Kidney (tissue), 13 donors: ENCODE measurements at regions not wholly inside any gene's neighbourhood (a gene's known extent, or its start where the extent isn't known, plus 50 kb on each side); places are given as distances from the start of the nearest gene placed in this dataset.
"Not testable (repeated sequence)": the region's sequence is repeated elsewhere in the genome, so short reads cannot be mapped to it uniquely, and the experiment has no call there.

Source experiments
- DNase-seq, 5 donors: peaks; one replicate each; pipeline ENCODE4 v3.0.0-alpha.2; 2013 to 2020
- FAIRE-seq: peaks from 2 replicates; lab custom pipeline; 2012; peaks lifted over from hg19 to GRCh38; lab: Jason Lieb, UNC
- H3K27ac ChIP-seq, 2 donors: one replicate each; pipeline ENCODE4 v1.7.0; 2013; ENCODE audit warnings: low read depth in 2 of 2, low read length in 2 of 2, inconsistent platforms in 1 of 2
- H3K27me3 ChIP-seq: one replicate; pipeline ENCODE4 v1.7.1; 2013; ENCODE audit warnings: low read length, inconsistent platforms; ENCODE audit not compliant: control insufficient read depth, insufficient read depth
- H3K36me3 ChIP-seq, 3 donors: one replicate each; pipeline versions ENCODE4 v1.7.0 to v1.7.1; 2013; ENCODE audit warnings: low read length in 3 of 3, control low read depth in 1 of 3, inconsistent platforms in 1 of 3; ENCODE audit not compliant: insufficient read depth in 3 of 3, control insufficient read depth in 2 of 3
- H3K4me1 ChIP-seq, 3 donors: one replicate each; pipeline versions ENCODE4 v1.7.0 to v1.7.1; 2013; ENCODE audit warnings: low read length in 3 of 3, inconsistent platforms in 1 of 3, low read depth in 1 of 3; ENCODE audit not compliant: control insufficient read depth in 2 of 3, insufficient read depth in 2 of 3
- H3K4me3 ChIP-seq, 3 donors: one replicate each; pipeline versions ENCODE4 v1.7.0 to v1.8.1; 2013; ENCODE audit warnings: low read length in 3 of 3, control low read depth in 1 of 3, inconsistent platforms in 1 of 3
- H3K9ac ChIP-seq, 3 donors: one replicate each; pipeline versions ENCODE4 v1.7.0 to v1.7.1; 2013; ENCODE audit warnings: low read length in 3 of 3, control low read depth in 1 of 3, inconsistent platforms in 1 of 3
- H3K9me3 ChIP-seq, 3 donors: one replicate each; pipeline versions ENCODE4 v1.7.0 to v1.7.1; 2013; ENCODE audit warnings: low read length in 3 of 3, control low read depth in 1 of 3, inconsistent platforms in 1 of 3; ENCODE audit not compliant: control insufficient read depth in 2 of 3, insufficient read depth in 1 of 3
- intact Hi-C: fragments of 100-400 bp; cut with DNase I; formaldehyde crosslinking; loops from one replicate; pipeline ENCODE4 v1.11.1; 2022
- TF ChIP-seq, protein P1 (sequence below): IDR thresholded peaks from 3 replicates; pipeline ENCODE4 v1.5.1; 2012; ENCODE audit warnings: mild to moderate bottlenecking, moderate library complexity, borderline replicate concordance; ENCODE audit not compliant: insufficient read depth; ENCODE audit errors: extremely low read depth
- donor health status: control.
- donor health status: control.
- donor health status: control.
- donor health status: control.
- donor health status: control.
- donor health status: DM: yes; HTN: yes; CAD: no.
- donor health status: Normal renal cell carcinoma (clear cell type).

DNA sequence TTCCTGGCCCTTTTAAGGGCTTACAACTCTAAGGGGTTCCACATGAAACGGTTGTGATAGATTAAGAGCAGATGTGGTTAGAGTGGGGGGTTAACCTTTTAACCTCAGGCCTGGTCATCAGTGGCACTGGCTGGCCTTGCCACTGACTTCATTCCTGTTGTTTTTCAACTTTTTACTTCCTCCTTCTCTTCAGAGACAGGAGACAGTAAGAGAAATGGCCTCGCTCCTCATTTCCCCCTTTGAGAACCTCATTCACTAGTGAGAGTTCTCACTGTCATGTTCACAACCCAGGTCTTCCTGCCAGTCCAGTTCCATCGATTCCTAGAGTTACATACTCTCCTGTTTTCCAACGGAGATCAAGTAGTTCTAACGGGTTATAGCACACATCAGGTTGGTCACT, 101.6 kb upstream of the SLC1A4 start:
- Histone ChIP-seq H3K9me3 (no peaks in the 10 kb centered on the region), H3K4me3 (no peak overlapping the region), H3K9ac (no peak overlapping the region), H3K27me3 (no peaks in the 10 kb centered on the region), H3K36me3 (no peaks in the 10 kb centered on the region), H3K4me1 (no peaks in the 10 kb centered on the region), H3K27ac (no peak overlapping the region)
- intact Hi-C loops, result no loop called here
- TF ChIP-seq, protein P1, sequence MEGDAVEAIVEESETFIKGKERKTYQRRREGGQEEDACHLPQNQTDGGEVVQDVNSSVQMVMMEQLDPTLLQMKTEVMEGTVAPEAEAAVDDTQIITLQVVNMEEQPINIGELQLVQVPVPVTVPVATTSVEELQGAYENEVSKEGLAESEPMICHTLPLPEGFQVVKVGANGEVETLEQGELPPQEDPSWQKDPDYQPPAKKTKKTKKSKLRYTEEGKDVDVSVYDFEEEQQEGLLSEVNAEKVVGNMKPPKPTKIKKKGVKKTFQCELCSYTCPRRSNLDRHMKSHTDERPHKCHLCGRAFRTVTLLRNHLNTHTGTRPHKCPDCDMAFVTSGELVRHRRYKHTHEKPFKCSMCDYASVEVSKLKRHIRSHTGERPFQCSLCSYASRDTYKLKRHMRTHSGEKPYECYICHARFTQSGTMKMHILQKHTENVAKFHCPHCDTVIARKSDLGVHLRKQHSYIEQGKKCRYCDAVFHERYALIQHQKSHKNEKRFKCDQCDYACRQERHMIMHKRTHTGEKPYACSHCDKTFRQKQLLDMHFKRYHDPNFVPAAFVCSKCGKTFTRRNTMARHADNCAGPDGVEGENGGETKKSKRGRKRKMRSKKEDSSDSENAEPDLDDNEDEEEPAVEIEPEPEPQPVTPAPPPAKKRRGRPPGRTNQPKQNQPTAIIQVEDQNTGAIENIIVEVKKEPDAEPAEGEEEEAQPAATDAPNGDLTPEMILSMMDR, result no peak
- no peak for DNase-seq
- FAIRE-seq, result no peak

DNA sequence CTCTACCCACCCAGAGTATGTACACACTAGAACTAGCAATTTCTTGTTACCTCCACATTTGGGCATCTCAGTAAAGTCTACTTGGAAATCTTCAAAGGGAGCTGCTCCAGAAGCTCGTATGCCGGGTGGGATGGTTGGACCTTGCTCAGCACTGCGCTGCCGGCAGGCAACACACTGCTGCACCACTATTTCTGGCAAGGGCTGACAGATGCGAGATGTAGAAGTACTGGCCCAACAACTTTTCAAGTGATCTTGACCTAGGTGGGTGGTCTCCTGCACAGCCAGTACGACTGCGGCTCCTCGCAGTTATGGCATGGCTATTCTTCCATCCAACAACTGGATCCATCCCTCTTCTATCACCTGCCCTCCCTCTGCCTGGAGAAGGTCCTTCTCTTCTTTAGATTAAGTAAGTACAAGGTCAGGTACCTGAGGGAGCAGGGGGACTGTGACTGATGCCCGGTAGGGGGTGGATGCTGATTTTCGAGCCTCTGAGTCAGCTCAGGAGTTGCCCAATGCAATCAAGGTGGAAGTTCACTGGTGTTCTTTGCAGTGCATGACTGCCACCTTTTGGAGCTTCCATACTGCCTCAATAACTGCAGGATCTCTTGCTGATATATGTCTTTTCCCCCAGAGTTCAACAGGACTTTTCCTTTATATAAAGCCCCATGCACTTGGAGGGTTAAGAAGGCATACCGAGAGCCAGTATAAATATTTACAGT, 100.4 kb upstream of the SLC1A4 start:
- Histone ChIP-seq H3K4me3 (no peak overlapping the region), H3K27ac (no peak overlapping the region), H3K9ac (no peak overlapping the region), H3K4me1 (no peaks in the 10 kb centered on the region), H3K9me3 (no peaks in the 10 kb centered on the region), H3K36me3 (no peaks in the 10 kb centered on the region), H3K27me3 (no peaks in the 10 kb centered on the region)
- TF ChIP-seq, protein P1, result no peak
- no peak for FAIRE-seq
- intact Hi-C loops, result no loop called here
- DNase-seq, result no peak

DNA sequence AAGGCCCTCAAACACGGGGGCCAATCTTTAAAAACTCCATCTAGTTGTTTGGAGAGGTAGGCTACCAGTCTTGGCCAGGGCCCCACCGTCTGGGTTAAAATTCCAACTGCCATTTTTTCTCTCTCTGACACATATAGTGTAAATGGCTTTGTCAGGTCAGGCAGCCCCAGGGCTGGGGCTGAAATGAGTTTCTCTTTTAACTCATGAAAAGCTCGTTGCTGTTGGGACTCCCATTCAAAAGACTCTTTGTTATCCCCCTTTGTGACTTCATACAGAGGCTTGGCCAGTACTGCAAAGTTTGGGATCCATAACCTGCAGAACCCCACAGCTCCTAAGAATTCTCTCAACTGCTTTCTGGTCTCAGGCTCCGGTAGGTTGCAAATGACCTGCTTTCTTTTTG, 99.4 kb upstream of the SLC1A4 start:
- Histone ChIP-seq H3K4me1 (no peaks in the 10 kb centered on the region), H3K9me3 (no peaks in the 10 kb centered on the region), H3K9ac (no peak overlapping the region), H3K27ac (no peak overlapping the region), H3K4me3 (no peak overlapping the region), H3K27me3 (no peaks in the 10 kb centered on the region), H3K36me3 (no peaks in the 10 kb centered on the region)
- no peak for DNase-seq
- intact Hi-C loops, result no loop called here
- TF ChIP-seq, protein P1, result no peak
- FAIRE-seq, result no peak

DNA sequence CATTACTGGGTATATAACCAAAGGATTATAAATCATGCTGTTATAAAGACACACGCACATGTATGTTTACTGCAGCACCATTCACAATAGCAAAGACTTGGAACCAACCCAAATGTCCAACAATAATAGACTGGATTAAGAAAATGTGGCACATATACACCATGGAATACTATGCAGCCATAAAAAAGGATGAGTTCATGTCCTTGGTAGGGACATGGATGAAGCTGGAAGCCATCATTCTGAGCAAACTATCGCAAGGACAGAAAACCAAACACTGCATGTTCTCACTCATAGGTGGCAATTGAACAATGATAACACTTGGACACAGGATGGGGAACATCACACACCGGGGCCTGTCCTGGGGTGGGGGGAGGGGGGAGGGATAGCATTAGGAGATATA, 92.6 kb upstream of the SLC1A4 start:
- FAIRE-seq, H3K9ac ChIP-seq, H3K4me1 ChIP-seq, H3K9me3 ChIP-seq, intact Hi-C loops, H3K36me3 ChIP-seq, H3K27me3 ChIP-seq, H3K27ac ChIP-seq, DNase-seq, H3K4me3 ChIP-seq: not testable (repeated sequence)
